H1 (cell line): ENCODE measurements at regions not wholly inside any gene's neighbourhood (a gene's known extent, or its start where the extent isn't known, plus 50 kb on each side); places are given as distances from the start of the nearest gene placed in this dataset.

Experiments
- CTCF ChIA-PET: fragments of 300-600 bp; sonication (Branson Sonifier 250); formaldehyde crosslinking; loops from one replicate; lab custom pipeline; 2021; ENCODE audit not compliant: partially characterized antibody; lab: Charles Lee
- POLR2A ChIA-PET: fragments of 300-600 bp; sonication (Branson Sonifier 250); formaldehyde crosslinking; loops from one replicate; lab custom pipeline; 2021; ENCODE audit warnings: inconsistent platforms; ENCODE audit not compliant: partially characterized antibody; lab: Charles Lee
- DNase-seq, 2 experiments: peaks; one replicate each; pipeline versions ENCODE4 v3.0.0 to v3.0.0-alpha.2; 2010 to 2022; ENCODE audit warnings: low spot score in 2 of 2, low read depth in 1 of 2, mixed read lengths in 1 of 2
- FAIRE-seq: peaks from 2 replicates; lab custom pipeline; 2011; peaks lifted over from hg19 to GRCh38; lab: Jason Lieb, UNC
- H2AFZ ChIP-seq: 2 replicates; pipeline ENCODE4 v1.8.1; 2012; ENCODE audit warnings: low read length, inconsistent platforms
- H2AK5ac ChIP-seq: 2 replicates; pipeline ENCODE4 v1.6.1; 2013; ENCODE audit warnings: low read depth, low read length
- H2BK120ac ChIP-seq: replicated peaks from 2 replicates; pipeline ENCODE3; 2013; ENCODE audit warnings: low read depth, low read length, inconsistent platforms
- H2BK12ac ChIP-seq: 2 replicates; pipeline ENCODE4 v1.6.1; 2013; ENCODE audit warnings: low read depth, low read length
- H2BK15ac ChIP-seq: 2 replicates; pipeline ENCODE4 v1.6.1; 2013; ENCODE audit warnings: low read length
- H2BK20ac ChIP-seq: 2 replicates; pipeline ENCODE4 v1.6.1; 2013; ENCODE audit warnings: low read length
- H2BK5ac ChIP-seq: 2 replicates; pipeline ENCODE4 v1.6.1; 2013; ENCODE audit warnings: low read depth, low read length
- H3K14ac ChIP-seq: 2 replicates; pipeline ENCODE4 v1.6.1; 2013; ENCODE audit warnings: inconsistent platforms; ENCODE audit not compliant: insufficient read length
- H3K18ac ChIP-seq: 2 replicates; pipeline ENCODE4 v1.6.1; 2013; ENCODE audit warnings: low read length; ENCODE audit errors: extremely low read depth
- H3K23ac ChIP-seq: 2 replicates; pipeline ENCODE4 v1.6.1; 2013; ENCODE audit warnings: inconsistent platforms; ENCODE audit not compliant: insufficient read length
- H3K23me2 ChIP-seq: 2 replicates; pipeline ENCODE4 v1.6.1; 2013; ENCODE audit warnings: low read depth, low read length
- H3K27ac ChIP-seq: 2 replicates; pipeline ENCODE4 v1.6.1; 2011; ENCODE audit warnings: low read depth, low read length, inconsistent platforms
- H3K27me3 ChIP-seq, 4 experiments: replicated peaks in 1 of 4; 1 replicate in 1 of 4; 2 replicates in 3 of 4; pipeline versions ENCODE4 v1.6.1 to v1.8.1; 2011 to 2013; ENCODE audit warnings: low read length in 3 of 4, mild to moderate bottlenecking in 3 of 4, inconsistent platforms in 2 of 4, mixed read lengths in 2 of 4, moderate library complexity in 1 of 4; ENCODE audit not compliant: control insufficient read depth in 3 of 4, insufficient read depth in 3 of 4; ENCODE audit errors: extremely low read depth in 1 of 4
- H3K36me3 ChIP-seq, 4 experiments: 2 replicates each; pipeline versions ENCODE4 v1.6.1 to v1.8.1; 2011 to 2013; ENCODE audit warnings: mild to moderate bottlenecking in 4 of 4, low read length in 3 of 4, moderate library complexity in 2 of 4, control low read depth in 1 of 4, inconsistent platforms in 1 of 4; ENCODE audit not compliant: insufficient read depth in 4 of 4, control insufficient read depth in 2 of 4
- H3K4ac ChIP-seq: replicated peaks from 2 replicates; pipeline ENCODE3; 2013; ENCODE audit warnings: low read length, low read depth, mixed read lengths, inconsistent platforms; ENCODE audit not compliant: insufficient read length
- H3K4me1 ChIP-seq, 4 experiments: replicated peaks in 1 of 4; 1 replicate in 1 of 4; 2 replicates in 3 of 4; pipeline versions ENCODE4 v1.6.1 to v1.8.1; 2011 to 2013; ENCODE audit warnings: low read length in 3 of 4, inconsistent platforms in 2 of 4, mixed read lengths in 1 of 4; ENCODE audit not compliant: insufficient read depth in 4 of 4, control insufficient read depth in 3 of 4
- H3K4me2 ChIP-seq, 2 experiments: 2 replicates each; pipeline versions ENCODE4 v1.6.1 to v1.8.1; 2011 to 2013; ENCODE audit warnings: low read depth in 2 of 2, low read length in 2 of 2, control low read depth in 1 of 2, inconsistent platforms in 1 of 2, mild to moderate bottlenecking in 1 of 2; ENCODE audit not compliant: insufficient read depth in 1 of 2
- H3K4me3 ChIP-seq, 4 experiments: fragments of 200-600, 300-600 bp in 1 of 4; sonication (generic), shearing (Covaris generic), sonication (Bioruptor Twin) in 1 of 4; 2 replicates each; pipeline versions ENCODE4 v1.5.1 to v1.8.1; 2011 to 2016; ENCODE audit warnings: low read length in 4 of 4, low read depth in 3 of 4, control low read depth in 2 of 4, inconsistent platforms in 2 of 4, mild to moderate bottlenecking in 2 of 4, mixed read lengths in 1 of 4, moderate library complexity in 1 of 4; ENCODE audit not compliant: insufficient read depth in 2 of 4; ENCODE audit errors: extremely low read depth in 1 of 4
- H3K56ac ChIP-seq: replicated peaks from 2 replicates; pipeline ENCODE3; 2013; ENCODE audit warnings: low read depth, mild to moderate bottlenecking, mixed read lengths, low read length, inconsistent platforms; ENCODE audit not compliant: insufficient read length
- H3K79me1 ChIP-seq: 2 replicates; pipeline ENCODE4 v1.6.1; 2013; ENCODE audit warnings: low read depth, low read length, control low read depth
- H3K79me2 ChIP-seq, 2 experiments: 2 replicates each; pipeline versions ENCODE4 v1.6.1 to v1.8.1; 2012 to 2013; ENCODE audit warnings: low read length in 2 of 2, mild to moderate bottlenecking in 2 of 2, inconsistent platforms in 1 of 2; ENCODE audit not compliant: insufficient read depth in 2 of 2, control insufficient read depth in 1 of 2
- H3K9ac ChIP-seq, 4 experiments: replicated peaks in 1 of 4; 1 replicate in 1 of 4; 2 replicates in 3 of 4; pipeline versions ENCODE4 v1.6.1 to v1.8.1; 2011 to 2013; ENCODE audit warnings: low read depth in 3 of 4, low read length in 3 of 4, control low read depth in 2 of 4, mild to moderate bottlenecking in 2 of 4, moderate library complexity in 2 of 4, inconsistent platforms in 1 of 4; ENCODE audit errors: extremely low read depth in 1 of 4
- H3K9me3 ChIP-seq, 2 experiments: 2 replicates each; pipeline versions ENCODE4 v1.6.1 to v1.8.1; 2012 to 2013; ENCODE audit warnings: mild to moderate bottlenecking in 2 of 2, moderate library complexity in 2 of 2, control low read depth in 1 of 2, inconsistent platforms in 1 of 2, low read depth in 1 of 2, low read length in 1 of 2, mixed read lengths in 1 of 2; ENCODE audit not compliant: insufficient read depth in 2 of 2
- H4K20me1 ChIP-seq, 2 experiments: replicated peaks in 1 of 2; 2 replicates each; pipeline versions ENCODE3 to v1.8.1; 2011 to 2013; ENCODE audit warnings: inconsistent platforms in 2 of 2, low read length in 2 of 2, mild to moderate bottlenecking in 1 of 2; ENCODE audit not compliant: insufficient read depth in 2 of 2, control insufficient read depth in 1 of 2
- H4K5ac ChIP-seq: 2 replicates; pipeline ENCODE4 v1.6.1; 2013; ENCODE audit warnings: low read length, low read depth, mixed read lengths, inconsistent platforms; ENCODE audit not compliant: insufficient read length
- H4K8ac ChIP-seq: 2 replicates; pipeline ENCODE4 v1.8.0; 2013; ENCODE audit warnings: mild to moderate bottlenecking, moderate library complexity, low read length, inconsistent platforms; ENCODE audit not compliant: insufficient read depth; ENCODE audit errors: extremely low read depth
- H4K91ac ChIP-seq: replicated peaks from 2 replicates; pipeline ENCODE3; 2013; ENCODE audit warnings: low read length, mixed read lengths, inconsistent platforms; ENCODE audit not compliant: insufficient read length
- CTBP2 ChIP-seq: IDR thresholded peaks from 2 replicates; pipeline ENCODE4 v1.7.0; 2011; ENCODE audit warnings: borderline replicate concordance, mild to moderate bottlenecking, moderate library complexity, mixed read lengths, low read length; ENCODE audit not compliant: insufficient read depth, insufficient read length
- CTCF ChIP-seq, 3 experiments: IDR thresholded peaks; 1 replicate in 2 of 3; 2 replicates in 1 of 3; pipeline versions ENCODE4 v1.5.1 to v1.6.1; 2011; ENCODE audit warnings: low read length in 3 of 3, mild to moderate bottlenecking in 3 of 3, inconsistent platforms in 2 of 3, low read depth in 1 of 3, moderate library complexity in 1 of 3; ENCODE audit not compliant: insufficient read depth in 1 of 3; ENCODE audit errors: control extremely low read depth in 1 of 3
- JUN ChIP-seq: IDR thresholded peaks from 2 replicates; pipeline ENCODE4 v1.6.1; 2011; ENCODE audit warnings: low read depth, mild to moderate bottlenecking, improper control_type of control experiment, low read length
- KDM1A ChIP-seq: fragments of 200-600, 300-600 bp; sonication (generic); IDR thresholded peaks from 2 replicates; pipeline ENCODE4 v1.7.1; 2016; ENCODE audit warnings: mild to moderate bottlenecking, low read length, borderline replicate concordance
- POLR2AphosphoS5 ChIP-seq: IDR thresholded peaks from 2 replicates; pipeline ENCODE4 v1.6.1; 2011; ENCODE audit warnings: low read depth, low read length
- RAD21 ChIP-seq, 2 experiments: IDR thresholded peaks in 1 of 2; conservative IDR thresholded peaks in 1 of 2; 2 replicates each; pipeline ENCODE4 v1.6.1; 2011; ENCODE audit warnings: low read depth in 2 of 2, low read length in 2 of 2, improper control_type of control experiment in 1 of 2, inconsistent platforms in 1 of 2, mild to moderate bottlenecking in 1 of 2, moderate library complexity in 1 of 2
- SP2 ChIP-seq: IDR thresholded peaks from 2 replicates; pipeline ENCODE4 v1.6.1; 2012; ENCODE audit warnings: mild to moderate bottlenecking, low read length, inconsistent platforms
- WGBS, 2 experiments: shearing (Covaris generic) in 1 of 2; methylation state at CpG; one replicate each; pipeline versions ENCODE4 v1.1.6 to v1.1.7; 2013 to 2015; ENCODE audit warnings: low lambda C conversion rate in 2 of 2, mixed read lengths in 2 of 2, inconsistent platforms in 1 of 2, low coverage in 1 of 2, missing lambda C conversion rate in 1 of 2; ENCODE audit not compliant: insufficient replicate concordance in 2 of 2, insufficient coverage in 1 of 2, insufficient read length in 1 of 2; ENCODE audit errors: extremely low coverage in 1 of 2, missing lambda C conversion rate in 1 of 2; 5-methylcytosine and 5-hydroxymethylcytosine counted together

- Histone ChIP-seq H3K4me1 (peaks cover 0 to 5% (median 2%) of the 10 kb centered on the region in 4 experiments; a peak in 2 of 7 replicates), H2BK20ac (no peak overlapping the region), H3K9me3 (no peaks in the 10 kb centered on the region), H3K4me2 (no peak overlapping the region), H3K56ac (no peak overlapping the region), H2AFZ (peak overlapping the region; percentile 93; the same call in 1 of the 2 replicates), H3K14ac (no peak overlapping the region), H2BK12ac (no peak overlapping the region), H3K27me3 (no peaks in the 10 kb centered on the region), H3K23ac (no peak overlapping the region), H3K79me1 (no peaks in the 10 kb centered on the region), H3K4me3 (no peak overlapping the region), H4K8ac (no peak overlapping the region), H4K5ac (no peak overlapping the region), H4K91ac (no peak overlapping the region), H3K79me2 (no peaks in the 10 kb centered on the region), H3K9ac (no peak overlapping the region), H3K27ac (no peak overlapping the region), H2AK5ac (no peak overlapping the region), H2BK120ac (no peak overlapping the region), H3K36me3 (no peaks in the 10 kb centered on the region), H2BK5ac (no peak overlapping the region), H3K23me2 (no peaks in the 10 kb centered on the region), H4K20me1 (no peaks in the 10 kb centered on the region), H2BK15ac (no peak overlapping the region), H3K18ac (no peak overlapping the region), H3K4ac (no peak overlapping the region)
- CTCF ChIA-PET: interaction anchor here (0.6 to 4.3 kb wide), 12 partner anchors 8 to 669 kb away, joined by 3 to 30 read pairs (median 4); no protein-coding TSS in a partner anchor
- peak; percentile 48 for FAIRE-seq
- no peak for TF ChIP-seq SP2
- no peak for TF ChIP-seq CTBP2
- peak; percentile 56 to 64 for TF ChIP-seq RAD21 (IDR thresholded peaks at IDR 0.05 in 1 of 2, conservative IDR thresholded peaks at IDR 0.05 in 1 of 2; ENCODE audit: low read depth in 2 of 2, low read length in 2 of 2)
- TF ChIP-seq POLR2AphosphoS5: no peak
- no peak for TF ChIP-seq KDM1A
- peak; percentile 21 to 38 (median 37) for TF ChIP-seq CTCF (IDR thresholded peaks at IDR 0.05; ENCODE audit: control extremely low read depth in 1 of 3, insufficient read depth in 1 of 3, low read depth in 1 of 3, low read length in 3 of 3)
- TF ChIP-seq JUN: no peak
- no peak for DNase-seq
- POLR2A ChIA-PET: interaction anchor here (0.8 kb wide), 1 partner anchor 372 kb away, joined by 3 read pairs; no protein-coding TSS in a partner anchor
- 71% methylated on average over 6 of the region's 6 CpGs; no CpG with 5 or more reads in 1 of the 2 experiments for WGBS, 2 experiments
These were observed 53.6 kb upstream of the VSTM5 start for GRCh38 chr11:93903989-93904388.
